ENCODE measurements at regions not wholly inside any gene's neighbourhood (a gene's known extent, or its start where the extent isn't known, plus 50 kb on each side); places are given as distances from the start of the nearest gene placed in this dataset.
A peak's percentile ranks its signal among the peaks of the same experiment; 100 is the strongest.

DNA sequence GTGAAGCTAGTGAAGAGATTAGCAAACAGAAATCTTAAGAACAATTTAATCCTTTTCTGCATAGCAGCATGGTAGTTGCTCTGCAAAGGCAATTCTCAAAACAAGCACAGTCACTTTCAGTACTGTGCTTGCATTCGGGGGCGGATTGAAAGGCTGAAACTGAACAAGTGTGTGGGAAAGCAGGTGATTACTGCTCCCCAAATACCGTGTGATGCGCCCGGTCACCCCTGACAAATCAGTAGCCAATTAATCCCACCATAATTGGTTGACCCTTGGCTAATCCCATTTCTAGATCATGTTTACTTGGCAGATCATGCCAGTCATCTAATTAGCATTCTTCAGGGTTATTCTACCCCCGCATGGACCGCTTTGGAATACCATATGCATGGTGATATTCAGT is 76.5 kb upstream of the ADRB1 start:
- peaks cover 6 to 13% (median 9%) of the 10 kb centered on the region in 4 donors for H3K4me1 Mint-ChIP-seq
- peaks cover 0 to 4% of the 10 kb centered on the region in 2 donors for H3K27me3 Mint-ChIP-seq
- intact Hi-C loops (cut with micrococcal nuclease): loop anchor here (10.0 kb wide), 1 partner anchor 118 kb away; no protein-coding TSS in a partner anchor
- no peak overlapping the region for H3K27ac Mint-ChIP-seq
- H3K36me3 Mint-ChIP-seq: peaks cover 0 to 2% of the 10 kb centered on the region in 2 donors
- Histone ChIP-seq H3K27me3 (ENCODE audit: insufficient read depth, low read length) (no peaks in the 10 kb centered on the region), H3K4me1 (ENCODE audit: insufficient read depth, low read length) (peaks cover 17% of the 10 kb centered on the region), H3K36me3 (ENCODE audit: insufficient read depth, low read length) (no peaks in the 10 kb centered on the region), H3K9me3 (ENCODE audit: control insufficient read depth in 1 of 2, low read length in 2 of 2) (no peaks in the 10 kb centered on the region), H3K27ac (ENCODE audit: low read depth, low read length) (no peak overlapping the region), H3K4me3 (ENCODE audit: low read length in 2 of 2) (no peak overlapping the region)
- ChIA-PET CTCF (ENCODE audit: partially characterized antibody) (interaction anchor here (0.7 kb wide), 1 partner anchor 13 kb away, joined by 4 read pairs; no protein-coding TSS in a partner anchor), POLR2A (ENCODE audit: partially characterized antibody) (interaction anchor here (0.7 kb wide), 1 partner anchor 16 kb away, joined by 3 read pairs; no protein-coding TSS in a partner anchor)
- DNase-seq: no peak
- H3K9me3 Mint-ChIP-seq: peaks cover 0 to 15% (median 6%) of the 10 kb centered on the region in 8 donors
- H3K4me3 Mint-ChIP-seq: no peak overlapping the region

GRCh38 chr10:113970641-113971040 is 73.0 kb upstream of the ADRB1 start:
- POLR2A ChIA-PET (ENCODE audit: partially characterized antibody): interaction anchor here (2.4 kb wide), 1 partner anchor 9 kb away, joined by 9 read pairs; no protein-coding TSS in a partner anchor
- no peaks in the 10 kb centered on the region for H3K4me1 ChIP-seq (ENCODE audit: insufficient read depth, low read length)

GRCh38 chr10:113971349-113971973 is 72.2 kb upstream of the ADRB1 start:
- POLR2A ChIA-PET (ENCODE audit: partially characterized antibody): interaction anchor here (2.4 kb wide), 1 partner anchor 10 kb away, joined by 9 read pairs; no protein-coding TSS in a partner anchor
- peaks cover 0 to 2% of the 10 kb centered on the region in 2 donors for H3K36me3 Mint-ChIP-seq

More at GRCh38 chr10:113970641-113971040, 73.0 kb upstream of the ADRB1 start:
- CTCF ChIA-PET (ENCODE audit: partially characterized antibody): interaction anchor here (1.0 to 1.2 kb wide), 2 partner anchors 9 to 16 kb away, joined by 3 to 4 read pairs; no protein-coding TSS in a partner anchor
- peaks cover 2 to 6% of the 10 kb centered on the region in 2 donors for H3K27me3 Mint-ChIP-seq
- H3K36me3 Mint-ChIP-seq: peaks cover 0 to 2% of the 10 kb centered on the region in 2 donors
- intact Hi-C loops (cut with micrococcal nuclease): no loop called here
- H3K27ac ChIP-seq (ENCODE audit: low read depth, low read length): no peak overlapping the region
- no peak overlapping the region for H3K27ac Mint-ChIP-seq
- peaks cover 0 to 21% (median 11%) of the 10 kb centered on the region in 8 donors for H3K9me3 Mint-ChIP-seq
- H3K4me3 ChIP-seq (ENCODE audit: low read length in 2 of 2): no peak overlapping the region
- no peak overlapping the region for H3K4me3 Mint-ChIP-seq
- no peaks in the 10 kb centered on the region for H3K36me3 ChIP-seq (ENCODE audit: insufficient read depth, low read length)
- H3K9me3 ChIP-seq (ENCODE audit: control insufficient read depth in 1 of 2, low read length in 2 of 2): no peaks in the 10 kb centered on the region
- H3K4me1 Mint-ChIP-seq: peaks cover 0 to 1% (median 0%) of the 10 kb centered on the region in 4 donors
- no peaks in the 10 kb centered on the region for H3K27me3 ChIP-seq (ENCODE audit: insufficient read depth, low read length)
- DNase-seq: no peak

GRCh38 chr10:113977174-113977573 is 66.5 kb upstream of the ADRB1 start:
- Mint-ChIP-seq H3K27ac (no peak overlapping the region), H3K9me3 (peaks cover 0 to 9% (median 4%) of the 10 kb centered on the region in 8 donors), H3K4me1 (peaks cover 2 to 9% (median 3%) of the 10 kb centered on the region in 4 donors), H3K4me3 (no peak overlapping the region), H3K36me3 (no peaks in the 10 kb centered on the region), H3K27me3 (peaks cover 2 to 4% of the 10 kb centered on the region in 2 donors)
- no peak for DNase-seq
- intact Hi-C loops (cut with micrococcal nuclease): no loop called here
- Histone ChIP-seq H3K9me3 (ENCODE audit: control insufficient read depth in 1 of 2, low read length in 2 of 2) (no peaks in the 10 kb centered on the region), H3K27ac (ENCODE audit: low read depth, low read length) (no peak overlapping the region), H3K4me3 (ENCODE audit: low read length in 2 of 2) (no peak overlapping the region), H3K4me1 (ENCODE audit: insufficient read depth, low read length) (no peaks in the 10 kb centered on the region), H3K36me3 (ENCODE audit: insufficient read depth, low read length) (no peaks in the 10 kb centered on the region), H3K27me3 (ENCODE audit: insufficient read depth, low read length) (no peaks in the 10 kb centered on the region)
- CTCF ChIA-PET (ENCODE audit: partially characterized antibody): no interaction called here
- POLR2A ChIA-PET (ENCODE audit: partially characterized antibody): no interaction called here

More at GRCh38 chr10:113971349-113971973, 72.2 kb upstream of the ADRB1 start:
- H3K4me3 Mint-ChIP-seq: no peak overlapping the region
- H3K27me3 Mint-ChIP-seq: peaks cover 2 to 6% of the 10 kb centered on the region in 2 donors
- Histone ChIP-seq H3K4me1 (ENCODE audit: insufficient read depth, low read length) (no peaks in the 10 kb centered on the region), H3K9me3 (ENCODE audit: control insufficient read depth in 1 of 2, low read length in 2 of 2) (no peaks in the 10 kb centered on the region), H3K36me3 (ENCODE audit: insufficient read depth, low read length) (no peaks in the 10 kb centered on the region), H3K27me3 (ENCODE audit: insufficient read depth, low read length) (no peaks in the 10 kb centered on the region), H3K4me3 (ENCODE audit: low read length in 2 of 2) (no peak overlapping the region), H3K27ac (ENCODE audit: low read depth, low read length) (no peak overlapping the region)
- peaks cover 0 to 1% (median 0%) of the 10 kb centered on the region in 4 donors for H3K4me1 Mint-ChIP-seq
- H3K27ac Mint-ChIP-seq: no peak overlapping the region
- DNase-seq: no peak
- CTCF ChIA-PET (ENCODE audit: partially characterized antibody): interaction anchor here (1.0 to 1.2 kb wide), 2 partner anchors 10 to 17 kb away, joined by 3 to 4 read pairs; no protein-coding TSS in a partner anchor
- intact Hi-C loops (cut with micrococcal nuclease): no loop called here
- H3K9me3 Mint-ChIP-seq: peaks cover 0 to 21% (median 11%) of the 10 kb centered on the region in 8 donors

GRCh38 chr10:113978802-113979201 is 64.9 kb upstream of the ADRB1 start:
- intact Hi-C loops (cut with micrococcal nuclease): no loop called here
- H3K27me3 Mint-ChIP-seq: peaks cover 0 to 4% of the 10 kb centered on the region in 2 donors
- CTCF ChIA-PET (ENCODE audit: partially characterized antibody): no interaction called here

DNA sequence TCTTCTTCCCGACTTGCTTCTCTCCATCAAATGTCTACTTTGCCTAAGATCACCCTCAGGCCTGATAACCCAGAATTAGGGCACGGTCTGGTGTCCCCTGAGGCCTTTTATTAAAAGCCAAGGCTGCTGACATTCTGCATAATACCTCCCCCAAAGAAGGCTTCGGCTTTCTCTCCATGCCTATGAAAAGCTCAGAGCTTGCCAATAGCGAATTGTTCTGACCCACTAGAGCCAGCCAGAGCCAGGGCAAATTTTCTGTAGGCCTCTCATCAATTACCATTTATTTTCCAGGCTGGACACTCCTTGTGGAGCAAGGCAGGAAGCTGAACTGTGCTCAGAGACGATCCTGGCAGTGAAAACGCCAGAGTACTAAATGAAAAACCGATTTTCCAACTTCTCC is 64.3 kb upstream of the ADRB1 start:
- no peaks in the 10 kb centered on the region for H3K9me3 ChIP-seq (ENCODE audit: control insufficient read depth in 1 of 2, low read length in 2 of 2)
- ChIA-PET POLR2A (ENCODE audit: partially characterized antibody) (interaction anchor here (1.5 kb wide), 1 partner anchor 19 kb away, joined by 3 read pairs; no protein-coding TSS in a partner anchor), CTCF (ENCODE audit: partially characterized antibody) (no interaction called here)
- H3K36me3 Mint-ChIP-seq: no peaks in the 10 kb centered on the region
- no peak overlapping the region for H3K27ac ChIP-seq (ENCODE audit: low read depth, low read length)
- H3K9me3 Mint-ChIP-seq: peaks cover 0 to 1% (median 0%) of the 10 kb centered on the region in 8 donors
- peaks cover 10 to 21% (median 13%) of the 10 kb centered on the region in 4 donors for H3K4me1 Mint-ChIP-seq
- peaks cover 13% of the 10 kb centered on the region for H3K4me1 ChIP-seq (ENCODE audit: insufficient read depth, low read length)
- H3K4me3 ChIP-seq (ENCODE audit: low read length in 2 of 2): no peak overlapping the region
- peaks cover 0 to 4% of the 10 kb centered on the region in 2 donors for H3K27me3 Mint-ChIP-seq
- no peak overlapping the region for H3K27ac Mint-ChIP-seq
- no peak for DNase-seq
- H3K36me3 ChIP-seq (ENCODE audit: insufficient read depth, low read length): no peaks in the 10 kb centered on the region
- H3K4me3 Mint-ChIP-seq: no peak overlapping the region
- intact Hi-C loops (cut with micrococcal nuclease): no loop called here
- no peaks in the 10 kb centered on the region for H3K27me3 ChIP-seq (ENCODE audit: insufficient read depth, low read length)

More at GRCh38 chr10:113978802-113979201, 64.9 kb upstream of the ADRB1 start:
- H3K36me3 Mint-ChIP-seq: no peaks in the 10 kb centered on the region
- H3K9me3 Mint-ChIP-seq: peaks cover 0 to 4% (median 0%) of the 10 kb centered on the region in 8 donors
- H3K27ac ChIP-seq (ENCODE audit: low read depth, low read length): no peak overlapping the region
- no peaks in the 10 kb centered on the region for H3K9me3 ChIP-seq (ENCODE audit: control insufficient read depth in 1 of 2, low read length in 2 of 2)
- no peak overlapping the region for H3K27ac Mint-ChIP-seq
- H3K36me3 ChIP-seq (ENCODE audit: insufficient read depth, low read length): no peaks in the 10 kb centered on the region
- H3K4me1 ChIP-seq (ENCODE audit: insufficient read depth, low read length): peaks cover 11% of the 10 kb centered on the region
- H3K4me1 Mint-ChIP-seq: peaks cover 8 to 19% (median 11%) of the 10 kb centered on the region in 4 donors
- H3K4me3 Mint-ChIP-seq: no peak overlapping the region
- H3K4me3 ChIP-seq (ENCODE audit: low read length in 2 of 2): no peak overlapping the region
- DNase-seq: no peak
- H3K27me3 ChIP-seq (ENCODE audit: insufficient read depth, low read length): no peaks in the 10 kb centered on the region
- POLR2A ChIA-PET (ENCODE audit: partially characterized antibody): interaction anchor here (1.5 kb wide), 1 partner anchor 18 kb away, joined by 3 read pairs; no protein-coding TSS in a partner anchor

- Mint-ChIP-seq H3K9me3 (peaks cover 0 to 1% (median 0%) of the 10 kb centered on the region in 8 donors), H3K27ac (peak overlapping the region in 1 of 7 donors; percentile 32), H3K4me1 (peaks cover 10 to 21% (median 13%) of the 10 kb centered on the region in 4 donors), H3K27me3 (peaks cover 0 to 2% of the 10 kb centered on the region in 2 donors), H3K36me3 (no peaks in the 10 kb centered on the region), H3K4me3 (no peak overlapping the region)
- ChIA-PET CTCF (ENCODE audit: partially characterized antibody) (interaction anchor here (0.6 kb wide), 1 partner anchor 13 kb away, joined by 4 read pairs; no protein-coding TSS in a partner anchor), POLR2A (ENCODE audit: partially characterized antibody) (no interaction called here)
- Histone ChIP-seq H3K27me3 (ENCODE audit: insufficient read depth, low read length) (no peaks in the 10 kb centered on the region), H3K27ac (ENCODE audit: low read depth, low read length) (no peak overlapping the region), H3K4me3 (ENCODE audit: low read length in 2 of 2) (no peak overlapping the region), H3K9me3 (ENCODE audit: control insufficient read depth in 1 of 2, low read length in 2 of 2) (no peaks in the 10 kb centered on the region), H3K36me3 (ENCODE audit: insufficient read depth, low read length) (no peaks in the 10 kb centered on the region), H3K4me1 (ENCODE audit: insufficient read depth, low read length) (peaks cover 13% of the 10 kb centered on the region)
- no peak for DNase-seq
- intact Hi-C loops (cut with micrococcal nuclease): no loop called here
These were observed 63.1 kb upstream of the ADRB1 start for GRCh38 chr10:113980408-113981087.
